ENCODE measurements at regions not wholly inside any gene's neighbourhood (a gene's known extent, or its start where the extent isn't known, plus 50 kb on each side); places are given as distances from the start of the nearest gene placed in this dataset.
A peak's percentile ranks its signal among the peaks of the same experiment; 100 is the strongest.

DNA sequence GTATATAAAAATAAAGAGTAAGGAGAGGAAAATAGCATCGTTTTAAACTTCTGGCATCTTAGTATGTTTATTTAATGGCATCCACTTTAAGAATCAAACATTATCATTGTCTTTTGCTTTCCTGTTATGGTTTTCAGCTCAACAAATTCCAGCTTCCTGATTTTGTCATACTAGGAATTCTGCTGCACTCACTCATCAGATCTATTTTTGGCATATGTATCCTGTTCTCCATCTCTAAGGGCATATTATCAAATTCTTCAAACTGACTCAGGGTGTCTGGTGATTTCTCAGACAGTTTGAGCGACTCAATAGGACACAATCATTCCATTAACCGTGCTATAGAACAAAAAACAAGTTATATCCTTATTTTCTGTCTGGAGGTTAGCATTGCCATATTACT, 248.5 kb upstream of the DIAPH2 start:
- TF ChIP-seq POLR2A (IDR thresholded peaks at IDR 0.05; ENCODE audit: low read length): no peak
- TF ChIP-seq, protein P1, sequence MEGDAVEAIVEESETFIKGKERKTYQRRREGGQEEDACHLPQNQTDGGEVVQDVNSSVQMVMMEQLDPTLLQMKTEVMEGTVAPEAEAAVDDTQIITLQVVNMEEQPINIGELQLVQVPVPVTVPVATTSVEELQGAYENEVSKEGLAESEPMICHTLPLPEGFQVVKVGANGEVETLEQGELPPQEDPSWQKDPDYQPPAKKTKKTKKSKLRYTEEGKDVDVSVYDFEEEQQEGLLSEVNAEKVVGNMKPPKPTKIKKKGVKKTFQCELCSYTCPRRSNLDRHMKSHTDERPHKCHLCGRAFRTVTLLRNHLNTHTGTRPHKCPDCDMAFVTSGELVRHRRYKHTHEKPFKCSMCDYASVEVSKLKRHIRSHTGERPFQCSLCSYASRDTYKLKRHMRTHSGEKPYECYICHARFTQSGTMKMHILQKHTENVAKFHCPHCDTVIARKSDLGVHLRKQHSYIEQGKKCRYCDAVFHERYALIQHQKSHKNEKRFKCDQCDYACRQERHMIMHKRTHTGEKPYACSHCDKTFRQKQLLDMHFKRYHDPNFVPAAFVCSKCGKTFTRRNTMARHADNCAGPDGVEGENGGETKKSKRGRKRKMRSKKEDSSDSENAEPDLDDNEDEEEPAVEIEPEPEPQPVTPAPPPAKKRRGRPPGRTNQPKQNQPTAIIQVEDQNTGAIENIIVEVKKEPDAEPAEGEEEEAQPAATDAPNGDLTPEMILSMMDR (IDR thresholded peaks at IDR 0.05): no peak
- no peak for TF ChIP-seq RARB (CRISPR knock-in tag; IDR thresholded peaks at IDR 0.05)
- TF ChIP-seq MAFK (IDR thresholded peaks at IDR 0.05; ENCODE audit: partially characterized antibody): no peak
- TF ChIP-seq PHF8 (IDR thresholded peaks at IDR 0.05; ENCODE audit: borderline replicate concordance, low read depth): no peak
- no peak for TF ChIP-seq RAD21 (conservative IDR thresholded peaks at IDR 0.05 in 1 of 2, IDR thresholded peaks at IDR 0.05 in 1 of 2)
- no peak for TF ChIP-seq KDM1A (IDR thresholded peaks at IDR 0.05; ENCODE audit: low read depth)
- TF ChIP-seq, protein P2, sequence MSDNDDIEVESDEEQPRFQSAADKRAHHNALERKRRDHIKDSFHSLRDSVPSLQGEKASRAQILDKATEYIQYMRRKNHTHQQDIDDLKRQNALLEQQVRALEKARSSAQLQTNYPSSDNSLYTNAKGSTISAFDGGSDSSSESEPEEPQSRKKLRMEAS (IDR thresholded peaks at IDR 0.05): no peak
- TF ChIP-seq EP300 (IDR thresholded peaks at IDR 0.05): no peak
- no peak for TF ChIP-seq FOSL2 (IDR thresholded peaks at IDR 0.05)
- peak; percentile 61 for TF ChIP-seq FOSL2 (CRISPR knock-in tag; IDR thresholded peaks at IDR 0.05)
- TF ChIP-seq, protein P3, sequence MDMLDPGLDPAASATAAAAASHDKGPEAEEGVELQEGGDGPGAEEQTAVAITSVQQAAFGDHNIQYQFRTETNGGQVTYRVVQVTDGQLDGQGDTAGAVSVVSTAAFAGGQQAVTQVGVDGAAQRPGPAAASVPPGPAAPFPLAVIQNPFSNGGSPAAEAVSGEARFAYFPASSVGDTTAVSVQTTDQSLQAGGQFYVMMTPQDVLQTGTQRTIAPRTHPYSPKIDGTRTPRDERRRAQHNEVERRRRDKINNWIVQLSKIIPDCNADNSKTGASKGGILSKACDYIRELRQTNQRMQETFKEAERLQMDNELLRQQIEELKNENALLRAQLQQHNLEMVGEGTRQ (IDR thresholded peaks at IDR 0.05): no peak
